GM12875 (cell line): ENCODE measurements at regions not wholly inside any gene's neighbourhood (a gene's known extent, or its start where the extent isn't known, plus 50 kb on each side); places are given as distances from the start of the nearest gene placed in this dataset.

ENCODE experiments used
- H3K4me3 ChIP-seq: one replicate; pipeline ENCODE4 v1.5.1; 2011; ENCODE audit warnings: low read depth, low read length, control low read depth
- CTCF ChIP-seq: IDR thresholded peaks from 2 replicates; pipeline ENCODE4 v1.5.1; 2011; ENCODE audit warnings: low read depth, mild to moderate bottlenecking, control low read depth, inconsistent platforms, low read length, moderate library complexity, borderline replicate concordance; ENCODE audit not compliant: insufficient read depth

- no peak overlapping the region for H3K4me3 ChIP-seq
- no peak for TF ChIP-seq CTCF
These were observed 303.3 kb upstream of the ACTBL2 start for GRCh38 chr5:57785946-57786345.

GRCh38 chr5:57784121-57784520 is 301.5 kb upstream of the ACTBL2 start:
- no peak for TF ChIP-seq CTCF
- no peak overlapping the region for H3K4me3 ChIP-seq

GRCh38 chr5:57783693-57784092 is 301.1 kb upstream of the ACTBL2 start:
- no peak for TF ChIP-seq CTCF
- no peak overlapping the region for H3K4me3 ChIP-seq

GRCh38 chr5:57780961-57781325 is 298.3 kb upstream of the ACTBL2 start:
- TF ChIP-seq CTCF: no peak
- no peak overlapping the region for H3K4me3 ChIP-seq

- H3K4me3 ChIP-seq: no peak overlapping the region
- TF ChIP-seq CTCF: no peak
These were observed 297.8 kb upstream of the ACTBL2 start for GRCh38 chr5:57780306-57780960.

GRCh38 chr5:57779383-57780223 is 297.0 kb upstream of the ACTBL2 start:
- no peak overlapping the region for H3K4me3 ChIP-seq
- peak; percentile 9; the same call in 1 of the 2 replicates for TF ChIP-seq CTCF
